AG09309 (cell line): ENCODE measurements at regions not wholly inside any gene's neighbourhood (a gene's known extent, or its start where the extent isn't known, plus 50 kb on each side); places are given as distances from the start of the nearest gene placed in this dataset.
"Not testable (repeated sequence)": the region's sequence is repeated elsewhere in the genome, so short reads cannot be mapped to it uniquely, and the experiment has no call there.

ENCODE experiments used
- DNase-seq: peaks from one replicate; pipeline ENCODE4 v3.0.0-alpha.2; 2010; ENCODE audit warnings: low read depth
- H3K4me3 ChIP-seq: 2 replicates; pipeline ENCODE4 v1.5.1; 2011; ENCODE audit warnings: mild to moderate bottlenecking, low read depth, low read length, moderate library complexity; ENCODE audit not compliant: control insufficient read depth
- TF ChIP-seq, protein P1 (sequence below): IDR thresholded peaks from 2 replicates; pipeline ENCODE4 v1.5.1; 2011; ENCODE audit warnings: mild to moderate bottlenecking, low read depth, low read length, inconsistent platforms; ENCODE audit not compliant: insufficient read depth, control insufficient read depth; ENCODE audit errors: missing control alignments

DNA sequence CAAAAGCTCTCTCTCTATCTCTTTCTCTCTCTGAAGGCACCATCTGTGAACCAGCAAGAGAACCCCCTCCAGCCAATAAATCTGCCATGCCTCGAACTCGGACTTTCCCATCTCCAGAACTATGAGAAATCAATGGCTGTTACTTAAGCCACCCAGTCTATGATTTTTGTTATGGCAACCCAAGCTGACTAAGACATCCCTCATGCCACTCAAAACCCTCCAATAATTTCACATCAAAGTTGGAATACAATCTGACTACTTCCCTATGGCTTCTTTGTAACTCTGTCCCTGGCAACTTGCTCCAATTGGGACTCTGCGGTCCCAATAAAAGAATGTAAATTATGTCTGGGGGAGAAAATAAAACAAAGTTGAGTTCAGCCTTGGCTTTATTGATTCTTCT, 265.7 kb downstream of the SHOX start:
- no peak for DNase-seq
- TF ChIP-seq, protein P1, sequence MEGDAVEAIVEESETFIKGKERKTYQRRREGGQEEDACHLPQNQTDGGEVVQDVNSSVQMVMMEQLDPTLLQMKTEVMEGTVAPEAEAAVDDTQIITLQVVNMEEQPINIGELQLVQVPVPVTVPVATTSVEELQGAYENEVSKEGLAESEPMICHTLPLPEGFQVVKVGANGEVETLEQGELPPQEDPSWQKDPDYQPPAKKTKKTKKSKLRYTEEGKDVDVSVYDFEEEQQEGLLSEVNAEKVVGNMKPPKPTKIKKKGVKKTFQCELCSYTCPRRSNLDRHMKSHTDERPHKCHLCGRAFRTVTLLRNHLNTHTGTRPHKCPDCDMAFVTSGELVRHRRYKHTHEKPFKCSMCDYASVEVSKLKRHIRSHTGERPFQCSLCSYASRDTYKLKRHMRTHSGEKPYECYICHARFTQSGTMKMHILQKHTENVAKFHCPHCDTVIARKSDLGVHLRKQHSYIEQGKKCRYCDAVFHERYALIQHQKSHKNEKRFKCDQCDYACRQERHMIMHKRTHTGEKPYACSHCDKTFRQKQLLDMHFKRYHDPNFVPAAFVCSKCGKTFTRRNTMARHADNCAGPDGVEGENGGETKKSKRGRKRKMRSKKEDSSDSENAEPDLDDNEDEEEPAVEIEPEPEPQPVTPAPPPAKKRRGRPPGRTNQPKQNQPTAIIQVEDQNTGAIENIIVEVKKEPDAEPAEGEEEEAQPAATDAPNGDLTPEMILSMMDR: no peak
- no peak overlapping the region for H3K4me3 ChIP-seq

DNA sequence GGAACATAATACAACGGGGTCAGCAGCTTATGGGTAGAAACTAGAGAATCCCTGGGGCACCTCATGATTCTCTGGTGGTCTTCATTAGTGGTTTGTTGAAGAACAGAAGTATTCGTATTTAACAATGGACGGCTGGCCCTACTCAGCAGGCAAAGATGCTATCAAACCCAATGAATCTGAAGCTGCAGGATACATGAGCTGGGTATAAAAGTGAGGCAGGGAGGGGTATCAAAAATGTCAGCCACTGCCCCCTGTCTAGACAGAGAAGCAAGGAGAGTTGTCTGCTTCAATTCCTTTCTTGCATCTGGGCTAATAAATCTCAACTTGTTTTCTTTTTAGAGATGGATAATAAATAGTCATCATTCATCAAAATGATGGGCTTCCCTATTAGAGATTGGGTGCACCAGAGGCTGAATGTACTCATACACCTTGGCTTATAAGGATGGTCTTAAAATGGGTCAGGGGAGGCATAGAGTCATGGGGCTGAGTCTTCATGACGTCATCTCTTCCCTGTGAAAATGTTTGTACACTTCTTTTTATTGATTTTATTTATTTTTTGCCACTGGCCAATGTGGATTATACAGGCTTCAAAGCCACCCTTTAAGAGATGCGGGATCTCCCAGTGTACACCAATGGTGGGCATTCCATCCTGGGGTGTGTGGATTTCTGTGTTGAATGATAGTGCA, 259.5 kb downstream of the SHOX start:
- DNase-seq: no peak
- no peak overlapping the region for H3K4me3 ChIP-seq

DNA sequence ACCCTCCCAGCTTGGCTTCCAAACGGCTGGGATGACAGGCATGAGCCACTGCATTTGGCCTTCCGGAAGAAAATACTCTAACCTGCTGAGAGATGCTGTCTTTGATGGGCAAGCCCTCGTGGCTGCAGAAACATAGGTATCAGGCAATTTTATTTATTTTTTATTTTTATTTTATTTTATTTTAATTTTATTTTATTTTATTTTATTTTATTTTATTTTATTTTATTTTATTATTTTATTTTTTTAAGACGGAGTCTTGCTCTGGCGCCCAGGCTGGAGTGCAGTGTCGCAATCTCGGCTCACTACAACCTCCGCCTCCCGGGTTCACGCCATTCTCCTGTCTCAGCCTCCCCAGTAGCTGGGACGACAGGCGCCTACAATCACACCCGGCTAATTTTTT, 257.1 kb downstream of the SHOX start:
- not testable (repeated sequence) for H3K4me3 ChIP-seq, DNase-seq

More for the DNA sequence above, 259.5 kb downstream of the SHOX start:
- TF ChIP-seq, protein P1: no peak

DNA sequence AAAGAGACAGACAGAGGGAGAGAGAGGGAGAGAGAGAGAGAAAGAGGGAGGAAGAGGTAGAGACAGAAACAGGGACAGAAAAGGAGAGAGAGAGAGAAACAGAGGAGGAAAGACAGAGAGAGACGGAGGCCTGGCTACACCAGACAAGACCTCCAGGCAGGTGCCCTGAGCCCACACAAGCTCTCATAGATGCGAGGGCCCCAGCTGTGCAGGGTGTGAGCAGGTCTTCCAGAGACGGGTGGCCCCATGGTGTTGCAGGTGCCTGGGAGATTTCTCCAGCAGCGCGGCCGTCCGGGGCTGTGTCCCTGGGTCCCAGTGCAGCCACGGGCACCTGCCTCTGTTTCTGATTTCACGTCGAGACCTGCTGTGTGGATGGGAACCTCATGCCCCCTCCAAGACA, 253.0 kb downstream of the SHOX start:
- H3K4me3 ChIP-seq: no peak overlapping the region
- DNase-seq: no peak
- TF ChIP-seq, protein P1: no peak

DNA sequence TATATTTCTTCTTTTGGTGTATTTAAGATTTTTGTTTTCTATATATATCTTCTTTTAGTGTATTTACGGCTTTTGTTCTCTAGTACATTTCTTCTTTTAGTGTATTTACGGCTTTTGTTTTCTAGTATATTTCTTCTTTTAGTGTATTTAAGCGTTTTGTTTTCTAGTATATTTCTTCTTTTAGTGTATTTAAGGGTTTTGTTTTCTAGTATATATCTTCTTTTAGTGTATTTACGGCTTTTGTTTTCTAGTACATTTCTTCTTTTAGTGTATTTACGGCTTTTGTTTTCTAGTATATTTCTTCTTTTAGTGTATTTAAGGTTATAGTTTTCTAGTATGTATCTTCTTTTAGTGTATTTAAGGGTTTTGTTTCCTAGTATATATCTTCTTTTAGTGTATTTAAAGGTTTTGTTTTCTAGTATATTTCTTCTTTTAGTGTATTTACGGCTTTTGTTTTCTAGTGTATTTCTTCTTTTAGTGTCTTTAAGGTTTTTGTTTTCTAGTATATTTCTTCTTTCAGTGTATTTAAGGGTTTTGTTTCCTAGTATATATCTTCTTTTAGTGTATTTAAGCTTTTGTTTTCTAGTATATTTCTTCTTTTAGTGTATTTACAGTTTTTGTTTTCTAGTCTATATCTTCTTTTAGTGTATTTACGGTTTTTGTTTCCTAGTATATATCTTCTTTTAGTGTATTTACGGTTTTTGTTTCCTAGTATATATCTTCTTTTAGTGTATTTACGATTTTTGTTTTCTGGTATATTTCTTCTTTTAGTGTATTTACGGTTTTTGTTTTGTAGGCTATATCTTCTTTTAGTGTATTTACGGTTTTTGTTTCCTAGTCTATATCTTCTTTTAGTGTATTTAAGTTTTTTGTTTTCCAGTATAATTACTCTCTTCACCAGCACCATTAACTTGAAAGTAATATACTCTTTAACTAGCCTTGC, 249.4 kb downstream of the SHOX start:
- DNase-seq, H3K4me3 ChIP-seq: not testable (repeated sequence)

DNA sequence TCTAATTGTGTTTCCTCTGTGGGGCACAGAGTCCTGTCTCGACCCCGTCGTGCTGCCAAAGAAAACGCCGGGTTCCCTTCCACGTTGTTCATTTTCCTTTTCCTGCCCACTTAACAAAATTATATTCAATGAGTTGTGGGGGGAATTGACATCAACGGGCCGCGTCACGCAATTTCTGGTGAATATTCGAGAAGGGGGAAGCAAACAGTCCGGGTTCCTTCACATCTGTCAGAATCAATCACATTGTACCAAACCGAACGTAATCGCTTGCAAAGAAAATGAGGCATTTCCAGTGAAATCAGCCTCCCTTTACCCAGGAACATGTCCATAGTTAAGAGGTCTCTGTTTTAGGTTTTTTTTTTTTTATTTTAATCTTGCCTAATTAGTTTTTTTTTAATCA, 243.5 kb downstream of the SHOX start:
- TF ChIP-seq, protein P1: no peak
- H3K4me3 ChIP-seq: no peak overlapping the region
- no peak for DNase-seq

DNA sequence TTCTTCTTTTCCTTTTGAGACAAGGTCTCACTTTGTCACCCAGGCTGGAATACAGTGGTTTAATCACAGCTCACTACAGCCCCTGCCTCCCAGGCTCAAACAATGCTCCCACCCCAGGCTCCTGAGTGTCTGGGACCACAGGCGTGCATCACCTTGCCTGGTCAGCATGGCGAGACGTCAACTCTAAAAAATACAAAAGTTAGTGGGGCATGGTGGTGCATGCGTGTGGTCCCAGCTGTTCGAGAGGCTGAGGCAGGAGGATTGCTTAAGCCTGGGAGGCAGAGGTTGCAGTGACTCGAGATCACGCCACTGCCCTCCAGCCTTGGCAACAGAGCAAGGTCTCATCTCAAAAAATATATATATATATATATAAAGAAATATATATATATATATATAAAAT, 242.4 kb downstream of the SHOX start:
- no peak for DNase-seq
- H3K4me3 ChIP-seq: no peak overlapping the region
- TF ChIP-seq, protein P1: no peak
